ENCODE measurements at regions not wholly inside any gene's neighbourhood (a gene's known extent, or its start where the extent isn't known, plus 50 kb on each side); places are given as distances from the start of the nearest gene placed in this dataset.

GRCh38 chr9:108474356-108474755 is 381.4 kb downstream of the ACTL7B start:
- no peak overlapping the region for H3K27ac Mint-ChIP-seq
- intact Hi-C loops (cut with micrococcal nuclease) = loop anchor here (10.0 kb wide), 1 partner anchor 90 kb away; no protein-coding TSS in a partner anchor
- H3K27me3 Mint-ChIP-seq = no peaks in the 10 kb centered on the region
- H3K4me1 Mint-ChIP-seq (ENCODE audit: low read depth) = no peaks in the 10 kb centered on the region
- H3K4me3 Mint-ChIP-seq = no peak overlapping the region
- no peak for DNase-seq
- H3K36me3 Mint-ChIP-seq = no peaks in the 10 kb centered on the region
- ChIA-PET CTCF (no interaction called here), POLR2A (no interaction called here)
- no peaks in the 10 kb centered on the region for H3K9me3 Mint-ChIP-seq

- intact Hi-C loops (cut with micrococcal nuclease) = loop anchor here (10.0 kb wide), 1 partner anchor 91 kb away; no protein-coding TSS in a partner anchor
- ChIA-PET POLR2A (no interaction called here), CTCF (no interaction called here)
- Mint-ChIP-seq H3K4me3 (no peak overlapping the region), H3K4me1 (ENCODE audit: low read depth) (no peaks in the 10 kb centered on the region), H3K36me3 (no peaks in the 10 kb centered on the region), H3K27me3 (no peaks in the 10 kb centered on the region), H3K27ac (no peak overlapping the region), H3K9me3 (no peaks in the 10 kb centered on the region)
- DNase-seq = no peak
Observed at GRCh38 chr9:108473209-108474112, 382.3 kb downstream of the ACTL7B start.

GRCh38 chr9:108469654-108470053 is 386.1 kb downstream of the ACTL7B start:
- CTCF ChIA-PET = no interaction called here
- no peaks in the 10 kb centered on the region for H3K27me3 Mint-ChIP-seq
- DNase-seq = no peak

GRCh38 chr9:108468364-108468763 is 387.4 kb downstream of the ACTL7B start:
- Mint-ChIP-seq H3K4me3 (no peak overlapping the region), H3K27ac (no peak overlapping the region), H3K27me3 (no peaks in the 10 kb centered on the region), H3K36me3 (no peaks in the 10 kb centered on the region), H3K4me1 (ENCODE audit: low read depth) (no peaks in the 10 kb centered on the region), H3K9me3 (no peaks in the 10 kb centered on the region)
- peak; percentile 46 for DNase-seq
- CTCF ChIA-PET = no interaction called here
- POLR2A ChIA-PET = no interaction called here
- intact Hi-C loops (cut with micrococcal nuclease) = no loop called here

More at GRCh38 chr9:108469654-108470053, 386.1 kb downstream of the ACTL7B start:
- POLR2A ChIA-PET = no interaction called here
- Mint-ChIP-seq H3K27ac (no peak overlapping the region), H3K9me3 (no peaks in the 10 kb centered on the region), H3K4me1 (ENCODE audit: low read depth) (no peaks in the 10 kb centered on the region), H3K36me3 (no peaks in the 10 kb centered on the region), H3K4me3 (no peak overlapping the region)
- intact Hi-C loops (cut with micrococcal nuclease) = loop anchor here (10.0 kb wide), 1 partner anchor 95 kb away; no protein-coding TSS in a partner anchor

GRCh38 chr9:108467653-108468324 is 388.0 kb downstream of the ACTL7B start:
- Mint-ChIP-seq H3K27me3 (no peaks in the 10 kb centered on the region), H3K9me3 (no peaks in the 10 kb centered on the region), H3K36me3 (no peaks in the 10 kb centered on the region), H3K4me1 (ENCODE audit: low read depth) (no peaks in the 10 kb centered on the region), H3K4me3 (no peak overlapping the region), H3K27ac (no peak overlapping the region)
- ChIA-PET CTCF (no interaction called here), POLR2A (no interaction called here)
- intact Hi-C loops (cut with micrococcal nuclease) = no loop called here
- no peak for DNase-seq

- Mint-ChIP-seq H3K4me1 (ENCODE audit: low read depth) (no peaks in the 10 kb centered on the region), H3K27me3 (no peaks in the 10 kb centered on the region), H3K9me3 (no peaks in the 10 kb centered on the region), H3K27ac (no peak overlapping the region), H3K4me3 (no peak overlapping the region), H3K36me3 (no peaks in the 10 kb centered on the region)
- intact Hi-C loops (cut with micrococcal nuclease) = no loop called here
- no peak for DNase-seq
- ChIA-PET POLR2A (no interaction called here), CTCF (no interaction called here)
Observed at GRCh38 chr9:108467161-108467560, 388.6 kb downstream of the ACTL7B start.

GRCh38 chr9:108466304-108466703 is 389.5 kb downstream of the ACTL7B start:
- no peaks in the 10 kb centered on the region for H3K27me3 Mint-ChIP-seq
- CTCF ChIA-PET = no interaction called here
- no peak overlapping the region for H3K4me3 Mint-ChIP-seq
- no peaks in the 10 kb centered on the region for H3K4me1 Mint-ChIP-seq (ENCODE audit: low read depth)
- no peaks in the 10 kb centered on the region for H3K36me3 Mint-ChIP-seq
- no peak overlapping the region for H3K27ac Mint-ChIP-seq
- intact Hi-C loops (cut with micrococcal nuclease) = no loop called here
- DNase-seq = no peak
- POLR2A ChIA-PET = no interaction called here
- H3K9me3 Mint-ChIP-seq = no peaks in the 10 kb centered on the region

- no peaks in the 10 kb centered on the region for H3K36me3 Mint-ChIP-seq
- POLR2A ChIA-PET = no interaction called here
- no peak overlapping the region for H3K4me3 Mint-ChIP-seq
- H3K27me3 Mint-ChIP-seq = no peaks in the 10 kb centered on the region
- no peaks in the 10 kb centered on the region for H3K4me1 Mint-ChIP-seq (ENCODE audit: low read depth)
- H3K27ac Mint-ChIP-seq = no peak overlapping the region
- intact Hi-C loops (cut with micrococcal nuclease) = no loop called here
- CTCF ChIA-PET = no interaction called here
- no peaks in the 10 kb centered on the region for H3K9me3 Mint-ChIP-seq
- no peak for DNase-seq
Observed at GRCh38 chr9:108463932-108464606, 391.7 kb downstream of the ACTL7B start.

- Mint-ChIP-seq H3K4me3 (no peak overlapping the region), H3K36me3 (no peaks in the 10 kb centered on the region), H3K27ac (no peak overlapping the region), H3K4me1 (ENCODE audit: low read depth) (no peaks in the 10 kb centered on the region), H3K9me3 (no peaks in the 10 kb centered on the region), H3K27me3 (no peaks in the 10 kb centered on the region)
- no peak for DNase-seq
- intact Hi-C loops (cut with micrococcal nuclease) = no loop called here
- ChIA-PET POLR2A (no interaction called here), CTCF (no interaction called here)
Observed at GRCh38 chr9:108456903-108457302, 398.9 kb downstream of the ACTL7B start.

GRCh38 chr9:108445431-108446071 is 410.2 kb downstream of the ACTL7B start:
- Mint-ChIP-seq H3K4me1 (ENCODE audit: low read depth) (no peaks in the 10 kb centered on the region), H3K9me3 (peaks cover 14% of the 10 kb centered on the region), H3K27me3 (no peaks in the 10 kb centered on the region), H3K4me3 (no peak overlapping the region), H3K36me3 (no peaks in the 10 kb centered on the region), H3K27ac (no peak overlapping the region)
- ChIA-PET POLR2A (no interaction called here), CTCF (no interaction called here)
- no peak for DNase-seq
- intact Hi-C loops (cut with micrococcal nuclease) = no loop called here

- no peaks in the 10 kb centered on the region for H3K27me3 Mint-ChIP-seq
- H3K27ac Mint-ChIP-seq = no peak overlapping the region
- DNase-seq = no peak
- ChIA-PET POLR2A (no interaction called here), CTCF (no interaction called here)
- no peak overlapping the region for H3K4me3 Mint-ChIP-seq
- intact Hi-C loops (cut with micrococcal nuclease) = no loop called here
- H3K36me3 Mint-ChIP-seq = no peaks in the 10 kb centered on the region
- peaks cover 14% of the 10 kb centered on the region for H3K9me3 Mint-ChIP-seq
- H3K4me1 Mint-ChIP-seq (ENCODE audit: low read depth) = no peaks in the 10 kb centered on the region
Observed at GRCh38 chr9:108444400-108445358, 411.1 kb downstream of the ACTL7B start.
